HG03354 (cell line): ENCODE measurements at regions not wholly inside any gene's neighbourhood (a gene's known extent, or its start where the extent isn't known, plus 50 kb on each side); places are given as distances from the start of the nearest gene placed in this dataset.

Experiments used
- ATAC-seq: cut with Tn5 transposase; IDR thresholded peaks from one replicate; pipeline ENCODE4 v1.9.1; 2021; ENCODE audit warnings: mild to moderate bottlenecking; ENCODE audit not compliant: unreplicated experiment, poor library complexity, severe bottlenecking

DNA sequence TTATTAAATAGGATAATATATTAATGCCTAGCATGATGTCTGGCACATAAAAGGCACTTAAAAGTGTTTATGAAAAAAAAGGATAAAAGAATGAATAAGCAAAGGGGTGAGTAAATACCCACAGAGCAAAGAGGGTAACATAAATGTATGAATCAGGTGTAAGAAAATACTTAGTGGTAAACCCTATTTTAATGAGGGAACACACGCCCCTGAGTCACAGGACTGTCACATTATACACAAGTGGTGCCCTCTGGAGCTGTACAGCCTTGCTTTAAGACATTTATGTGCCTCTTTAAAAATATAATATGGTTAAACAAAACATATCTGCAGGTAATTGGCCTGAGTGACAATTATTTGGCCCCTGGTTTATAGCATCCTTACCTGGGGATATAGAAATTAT lies 78.1 kb upstream of the PTBP2 start:
- no peak for ATAC-seq

GRCh38 chr1:96649301-96649700 lies 72.3 kb upstream of the PTBP2 start:
- peak; percentile 46 for ATAC-seq

DNA sequence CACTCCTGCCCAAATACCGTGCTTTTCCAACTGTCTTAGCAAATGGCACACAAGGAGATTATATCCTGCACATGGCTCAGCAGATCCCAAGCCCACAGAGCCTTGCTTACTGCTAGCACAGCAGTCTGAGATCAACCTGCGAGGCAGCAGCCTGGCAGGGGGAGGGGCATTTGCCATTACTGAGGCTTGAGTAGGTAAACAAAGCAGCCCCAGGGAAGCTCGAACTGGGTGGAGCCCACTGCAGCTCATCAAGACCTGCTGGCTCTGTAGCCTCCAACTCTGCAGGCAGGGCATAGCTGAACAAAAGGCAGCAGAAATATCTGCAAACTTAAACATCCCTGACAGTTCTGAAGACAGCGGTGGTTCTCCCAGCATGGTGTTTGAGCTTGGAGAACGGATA lies 70.1 kb upstream of the PTBP2 start:
- ATAC-seq = no peak

- no peak for ATAC-seq
These were observed 61.5 kb upstream of the PTBP2 start for GRCh38 chr1:96660051-96660450.

GRCh38 chr1:96660503-96660902 lies 61.1 kb upstream of the PTBP2 start:
- no peak for ATAC-seq
